ENCODE measurements at regions not wholly inside any gene's neighbourhood (a gene's known extent, or its start where the extent isn't known, plus 50 kb on each side); places are given as distances from the start of the nearest gene placed in this dataset.

DNA sequence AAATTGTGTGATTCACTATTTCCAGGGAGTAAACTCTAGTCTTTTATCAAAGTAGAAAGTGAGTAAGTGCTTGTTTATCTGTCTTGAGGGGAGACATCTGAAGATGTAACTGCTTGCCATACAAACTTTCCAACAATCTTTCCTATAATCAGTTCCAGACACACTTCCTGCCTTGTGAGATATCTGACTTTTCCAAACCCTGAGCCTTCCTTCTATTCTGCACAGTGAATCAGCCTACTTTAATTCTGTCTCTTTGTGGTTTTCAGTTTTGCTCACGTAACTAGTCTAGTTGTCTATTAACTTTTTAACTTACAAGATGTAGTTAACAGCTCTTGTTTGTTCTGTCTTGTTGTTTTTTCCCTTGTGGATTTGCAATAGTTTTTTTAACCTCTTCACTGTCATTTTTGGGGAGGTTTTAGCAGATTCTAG is 947.8 kb downstream of the C4orf33 start:
- TF ChIP-seq, protein P1, sequence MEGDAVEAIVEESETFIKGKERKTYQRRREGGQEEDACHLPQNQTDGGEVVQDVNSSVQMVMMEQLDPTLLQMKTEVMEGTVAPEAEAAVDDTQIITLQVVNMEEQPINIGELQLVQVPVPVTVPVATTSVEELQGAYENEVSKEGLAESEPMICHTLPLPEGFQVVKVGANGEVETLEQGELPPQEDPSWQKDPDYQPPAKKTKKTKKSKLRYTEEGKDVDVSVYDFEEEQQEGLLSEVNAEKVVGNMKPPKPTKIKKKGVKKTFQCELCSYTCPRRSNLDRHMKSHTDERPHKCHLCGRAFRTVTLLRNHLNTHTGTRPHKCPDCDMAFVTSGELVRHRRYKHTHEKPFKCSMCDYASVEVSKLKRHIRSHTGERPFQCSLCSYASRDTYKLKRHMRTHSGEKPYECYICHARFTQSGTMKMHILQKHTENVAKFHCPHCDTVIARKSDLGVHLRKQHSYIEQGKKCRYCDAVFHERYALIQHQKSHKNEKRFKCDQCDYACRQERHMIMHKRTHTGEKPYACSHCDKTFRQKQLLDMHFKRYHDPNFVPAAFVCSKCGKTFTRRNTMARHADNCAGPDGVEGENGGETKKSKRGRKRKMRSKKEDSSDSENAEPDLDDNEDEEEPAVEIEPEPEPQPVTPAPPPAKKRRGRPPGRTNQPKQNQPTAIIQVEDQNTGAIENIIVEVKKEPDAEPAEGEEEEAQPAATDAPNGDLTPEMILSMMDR (optimal IDR thresholded peaks at IDR 0.05 in 1 of 3, IDR thresholded peaks at IDR 0.05 in 1 of 3, conservative IDR thresholded peaks at IDR 0.05 in 1 of 3; ENCODE audit: extremely low read depth in 1 of 3, insufficient read depth in 2 of 3, low read length in 3 of 3), result no peak
- no peak for TF ChIP-seq EZH2 (IDR thresholded peaks at IDR 0.05; ENCODE audit: low read length)
